AG04450 (cell line): ENCODE measurements at regions not wholly inside any gene's neighbourhood (a gene's known extent, or its start where the extent isn't known, plus 50 kb on each side); places are given as distances from the start of the nearest gene placed in this dataset.

ENCODE experiments used
- CTCF ChIA-PET: fragments of 300-600, 350-600 bp; formaldehyde crosslinking; extraction: SDS; loops from one replicate; lab custom pipeline; 2022; ENCODE audit warnings: antibody characterized with exemption, inconsistent platforms; lab: Charles Lee
- POLR2A ChIA-PET: fragments of 350-600 bp; formaldehyde crosslinking; extraction: SDS; loops from one replicate; lab custom pipeline; 2021; ENCODE audit warnings: antibody characterized with exemption, inconsistent platforms; lab: Yijun Ruan, JAX
- DNase-seq: peaks from one replicate; pipeline ENCODE4 v3.0.0-alpha.2; 2011; ENCODE audit warnings: low read depth, low spot score
- H3K27ac ChIP-seq: one replicate; pipeline ENCODE4 v1.5.1; 2012; ENCODE audit warnings: low read depth, low read length, control low read depth
- H3K27me3 ChIP-seq: one replicate; pipeline ENCODE4 v1.6.0; 2012; ENCODE audit warnings: low read length; ENCODE audit not compliant: control insufficient read depth, insufficient read depth
- H3K4me3 ChIP-seq: 2 replicates; pipeline ENCODE4 v1.5.1; 2011; ENCODE audit warnings: mild to moderate bottlenecking, low read depth, low read length, control low read depth
- H3K9me3 ChIP-seq: 2 replicates; pipeline ENCODE4 v1.5.1; 2012; ENCODE audit warnings: low read length; ENCODE audit not compliant: control insufficient read depth, insufficient read depth
- TF ChIP-seq, protein P1 (sequence below): IDR thresholded peaks from 2 replicates; pipeline ENCODE4 v1.5.1; 2011; ENCODE audit warnings: low read depth, low read length, control low read depth, inconsistent platforms

DNA sequence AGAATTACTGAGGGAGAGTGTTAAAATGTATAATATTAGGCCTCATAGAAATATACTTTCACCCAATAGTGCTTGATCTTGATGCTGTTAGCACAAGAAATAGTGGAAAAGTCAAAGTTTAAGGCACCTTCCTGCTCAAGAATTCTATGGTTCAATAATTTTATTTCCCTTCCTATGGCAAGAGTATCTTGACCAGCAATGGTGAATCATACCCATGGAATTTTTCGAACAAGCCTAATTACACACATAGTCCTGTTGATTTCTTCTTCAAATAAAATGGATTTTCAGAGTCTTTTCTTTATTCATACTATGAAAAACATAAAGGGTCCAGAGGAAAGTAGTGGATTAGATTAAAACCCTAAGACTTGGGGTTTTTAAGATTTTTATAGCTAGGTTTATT, 810.6 kb downstream of the CDH11 start:
- no peaks in the 10 kb centered on the region for H3K9me3 ChIP-seq
- CTCF ChIA-PET = interaction anchor here (1.0 kb wide), 1 partner anchor 673 kb away, joined by 3 read pairs; no protein-coding TSS in a partner anchor
- H3K27ac ChIP-seq = no peak overlapping the region
- TF ChIP-seq, protein P1, sequence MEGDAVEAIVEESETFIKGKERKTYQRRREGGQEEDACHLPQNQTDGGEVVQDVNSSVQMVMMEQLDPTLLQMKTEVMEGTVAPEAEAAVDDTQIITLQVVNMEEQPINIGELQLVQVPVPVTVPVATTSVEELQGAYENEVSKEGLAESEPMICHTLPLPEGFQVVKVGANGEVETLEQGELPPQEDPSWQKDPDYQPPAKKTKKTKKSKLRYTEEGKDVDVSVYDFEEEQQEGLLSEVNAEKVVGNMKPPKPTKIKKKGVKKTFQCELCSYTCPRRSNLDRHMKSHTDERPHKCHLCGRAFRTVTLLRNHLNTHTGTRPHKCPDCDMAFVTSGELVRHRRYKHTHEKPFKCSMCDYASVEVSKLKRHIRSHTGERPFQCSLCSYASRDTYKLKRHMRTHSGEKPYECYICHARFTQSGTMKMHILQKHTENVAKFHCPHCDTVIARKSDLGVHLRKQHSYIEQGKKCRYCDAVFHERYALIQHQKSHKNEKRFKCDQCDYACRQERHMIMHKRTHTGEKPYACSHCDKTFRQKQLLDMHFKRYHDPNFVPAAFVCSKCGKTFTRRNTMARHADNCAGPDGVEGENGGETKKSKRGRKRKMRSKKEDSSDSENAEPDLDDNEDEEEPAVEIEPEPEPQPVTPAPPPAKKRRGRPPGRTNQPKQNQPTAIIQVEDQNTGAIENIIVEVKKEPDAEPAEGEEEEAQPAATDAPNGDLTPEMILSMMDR = no peak
- DNase-seq = no peak
- H3K4me3 ChIP-seq = no peak overlapping the region
- no peaks in the 10 kb centered on the region for H3K27me3 ChIP-seq
- POLR2A ChIA-PET = no interaction called here

GRCh38 chr16:64309398-64310110, 812.3 kb downstream of the CDH11 start:
- CTCF ChIA-PET = no interaction called here
- POLR2A ChIA-PET = no interaction called here
- DNase-seq = no peak
- H3K27me3 ChIP-seq = no peaks in the 10 kb centered on the region
- TF ChIP-seq, protein P1 = no peak
- H3K27ac ChIP-seq = no peak overlapping the region
- H3K9me3 ChIP-seq = no peaks in the 10 kb centered on the region
- no peak overlapping the region for H3K4me3 ChIP-seq

- H3K9me3 ChIP-seq = no peaks in the 10 kb centered on the region
- no peak for DNase-seq
- H3K27ac ChIP-seq = no peak overlapping the region
- CTCF ChIA-PET = no interaction called here
- no peak overlapping the region for H3K4me3 ChIP-seq
- H3K27me3 ChIP-seq = no peaks in the 10 kb centered on the region
- TF ChIP-seq, protein P1 = no peak
- POLR2A ChIA-PET = no interaction called here
Measured at GRCh38 chr16:64308721-64309120, 813.1 kb downstream of the CDH11 start.

DNA sequence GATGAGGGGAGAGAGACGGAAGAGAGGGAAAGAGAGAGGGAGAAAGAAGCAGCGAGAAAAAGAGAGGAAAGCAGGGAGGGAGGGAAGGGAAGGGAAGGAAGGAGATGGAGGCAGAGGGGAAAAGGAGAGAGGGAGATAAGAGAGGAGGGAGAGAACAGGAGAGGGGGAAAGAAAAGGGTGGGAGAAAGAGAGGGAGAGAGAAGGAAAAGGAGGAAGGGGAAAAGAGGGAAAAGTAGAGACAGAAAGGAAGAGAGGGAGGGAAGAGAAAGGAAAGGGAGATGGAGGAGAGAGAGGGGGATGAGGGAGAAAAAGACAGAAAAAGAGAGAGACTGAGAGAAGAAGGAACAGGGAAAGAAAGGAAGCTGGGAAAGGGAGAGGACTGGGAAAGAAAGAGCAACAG, 814.4 kb downstream of the CDH11 start:
- CTCF ChIA-PET = no interaction called here
- TF ChIP-seq, protein P1 = no peak
- Histone ChIP-seq H3K9me3 (no peaks in the 10 kb centered on the region), H3K27me3 (no peaks in the 10 kb centered on the region), H3K4me3 (no peak overlapping the region), H3K27ac (no peak overlapping the region)
- DNase-seq = no peak
- POLR2A ChIA-PET = no interaction called here

- POLR2A ChIA-PET = no interaction called here
- H3K9me3 ChIP-seq = no peaks in the 10 kb centered on the region
- no peak overlapping the region for H3K27ac ChIP-seq
- no peak for DNase-seq
- TF ChIP-seq, protein P1 = no peak
- no peaks in the 10 kb centered on the region for H3K27me3 ChIP-seq
- CTCF ChIA-PET = no interaction called here
- no peak overlapping the region for H3K4me3 ChIP-seq
Measured at GRCh38 chr16:64305663-64306062, 816.2 kb downstream of the CDH11 start.
